ENCODE measurements at regions not wholly inside any gene's neighbourhood (a gene's known extent, or its start where the extent isn't known, plus 50 kb on each side); places are given as distances from the start of the nearest gene placed in this dataset.

DNA sequence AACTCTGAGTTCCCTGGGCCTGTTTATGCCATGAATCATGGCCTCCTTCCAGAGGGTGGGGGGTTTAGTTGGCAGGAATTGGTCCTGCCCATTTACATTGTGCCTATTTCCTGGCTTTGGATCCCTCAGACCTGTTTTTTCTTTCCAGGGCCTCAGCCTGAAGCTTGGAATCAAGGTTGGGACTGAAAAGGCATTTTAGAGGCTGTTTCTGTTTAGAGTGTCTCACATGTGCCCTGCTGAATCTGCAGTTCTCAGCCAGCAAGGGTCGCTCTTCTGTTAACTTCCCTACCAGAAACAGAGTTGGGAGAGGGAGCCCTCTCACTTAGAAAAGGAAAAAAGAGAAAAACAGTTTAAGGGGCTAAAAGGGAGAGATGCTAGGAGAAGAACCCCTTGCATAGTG is 191.1 kb downstream of the PTPRC start:
- no peak overlapping the region for H3K4me3 ChIP-seq (replicated peaks in 1 of 3)
- no peaks in the 10 kb centered on the region for H3K27me3 ChIP-seq
- H3K9me3 ChIP-seq: no peaks in the 10 kb centered on the region
- TF ChIP-seq CTCF (IDR thresholded peaks at IDR 0.05): no peak
- no peak for TF ChIP-seq POLR2A (IDR thresholded peaks at IDR 0.05)
- no peak overlapping the region for H3K27ac ChIP-seq
- no peaks in the 10 kb centered on the region for H3K4me1 ChIP-seq
- WGBS, 2 donors: 50 to 59% methylated on average over 1 of the region's 1 CpG
- no peaks in the 10 kb centered on the region for H3K36me3 ChIP-seq
- intact Hi-C loops (cut with DNase I): no loop called here
- no peak for DNase-seq

DNA sequence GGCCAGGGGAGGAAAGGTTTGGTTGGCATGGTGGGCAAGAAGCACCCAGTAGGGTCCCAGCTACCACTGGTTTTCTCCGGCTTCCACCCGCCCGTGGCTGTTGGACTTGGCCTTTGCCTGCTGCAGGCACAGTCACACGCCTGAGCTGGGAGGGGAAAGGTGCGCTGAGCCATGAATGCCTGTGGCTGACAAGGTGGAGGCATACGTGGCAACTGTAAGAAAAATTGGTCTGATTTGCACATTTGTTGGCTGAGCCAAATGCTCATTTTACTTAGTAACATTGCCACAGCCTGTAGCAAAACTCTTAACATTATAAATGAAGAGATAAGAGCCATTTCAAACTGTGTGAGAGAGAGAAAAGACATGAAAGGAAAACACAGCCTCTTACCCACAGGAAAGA is 191.6 kb downstream of the PTPRC start:
- 74 to 82% methylated on average over 6 of the region's 6 CpGs for WGBS, 2 donors
- Histone ChIP-seq H3K4me3 (replicated peaks in 1 of 3) (no peak overlapping the region), H3K27me3 (no peaks in the 10 kb centered on the region), H3K4me1 (no peaks in the 10 kb centered on the region), H3K27ac (no peak overlapping the region), H3K36me3 (no peaks in the 10 kb centered on the region), H3K9me3 (no peaks in the 10 kb centered on the region)
- TF ChIP-seq CTCF (IDR thresholded peaks at IDR 0.05) (no peak), POLR2A (IDR thresholded peaks at IDR 0.05) (no peak)
- intact Hi-C loops (cut with DNase I): no loop called here
- DNase-seq: no peak

DNA sequence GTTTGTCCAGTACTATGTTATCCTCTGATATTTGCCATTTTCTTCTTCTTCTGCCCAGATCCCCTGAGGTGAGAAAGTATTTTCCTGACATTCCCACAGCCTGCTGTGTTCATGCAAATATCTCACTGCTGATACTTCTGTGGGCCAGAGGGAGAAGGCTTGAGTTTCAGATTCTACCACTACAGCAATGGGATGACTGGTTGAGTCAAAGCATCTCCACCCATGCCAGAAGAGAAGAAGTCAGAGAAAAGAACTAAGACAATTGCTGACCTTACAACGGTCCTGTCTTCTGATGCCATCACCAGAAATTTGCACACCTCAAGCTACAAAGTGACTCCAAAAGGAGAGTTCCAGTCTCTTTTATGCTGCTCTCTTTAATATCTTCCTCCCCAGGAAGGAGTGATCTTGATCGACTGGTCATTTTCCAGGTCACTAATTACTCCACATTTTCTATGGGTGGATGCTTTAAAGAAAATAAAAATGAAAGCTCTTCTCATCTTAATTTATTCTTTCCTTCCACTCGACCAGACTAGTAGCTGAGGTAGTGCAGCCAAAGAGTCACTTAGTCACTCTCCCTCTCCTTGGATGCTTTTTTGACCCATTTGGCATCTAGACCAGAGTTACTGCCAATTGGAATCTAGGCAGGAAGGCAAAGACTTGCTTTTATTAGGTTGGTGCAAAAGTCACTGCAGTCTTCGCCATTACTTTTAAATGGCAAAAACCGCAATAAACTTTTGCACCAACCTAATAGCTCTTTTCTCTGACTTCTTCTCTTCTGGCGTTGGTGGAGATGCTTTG is 195.1 kb downstream of the PTPRC start:
- H3K27me3 ChIP-seq: no peaks in the 10 kb centered on the region
- WGBS, 2 donors: 72 to 73% methylated on average over 6 of the region's 6 CpGs
- no peak for DNase-seq
- no peaks in the 10 kb centered on the region for H3K9me3 ChIP-seq
- H3K36me3 ChIP-seq: no peaks in the 10 kb centered on the region
- intact Hi-C loops (cut with DNase I): no loop called here
- H3K4me1 ChIP-seq: no peaks in the 10 kb centered on the region
- H3K27ac ChIP-seq: no peak overlapping the region
- no peak overlapping the region for H3K4me3 ChIP-seq (replicated peaks in 1 of 3)
- no peak for TF ChIP-seq CTCF (IDR thresholded peaks at IDR 0.05)
- no peak for TF ChIP-seq POLR2A (IDR thresholded peaks at IDR 0.05)

- 83 to 84% methylated on average over 6 of the region's 6 CpGs for WGBS, 2 donors
- Histone ChIP-seq H3K27ac (no peak overlapping the region), H3K27me3 (no peaks in the 10 kb centered on the region), H3K36me3 (no peaks in the 10 kb centered on the region), H3K9me3 (no peaks in the 10 kb centered on the region), H3K4me3 (replicated peaks in 1 of 3) (no peak overlapping the region), H3K4me1 (no peaks in the 10 kb centered on the region)
- DNase-seq: no peak
- TF ChIP-seq POLR2A (IDR thresholded peaks at IDR 0.05): no peak
- TF ChIP-seq CTCF (IDR thresholded peaks at IDR 0.05): no peak
- intact Hi-C loops (cut with DNase I): no loop called here
Measured at GRCh38 chr1:198837278-198838021, 198.6 kb downstream of the PTPRC start.

DNA sequence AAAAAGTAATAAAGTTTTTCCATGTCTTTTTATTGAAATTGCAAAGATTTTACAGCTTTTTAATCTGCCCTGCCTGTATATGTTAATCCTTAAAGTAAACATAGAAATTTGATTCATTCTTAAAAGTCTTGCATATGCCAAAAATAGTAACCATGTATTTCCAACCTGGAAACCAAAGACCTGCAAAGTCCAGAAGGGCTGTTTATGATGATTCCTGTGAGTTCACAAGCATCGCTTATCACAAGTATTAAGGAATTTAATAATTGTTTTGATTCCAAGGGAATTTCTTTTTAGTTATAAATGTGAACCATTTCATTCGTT is 199.1 kb downstream of the PTPRC start:
- TF ChIP-seq POLR2A (IDR thresholded peaks at IDR 0.05) (no peak), CTCF (IDR thresholded peaks at IDR 0.05) (no peak)
- H3K4me1 ChIP-seq: no peaks in the 10 kb centered on the region
- H3K4me3 ChIP-seq (replicated peaks in 1 of 3): no peak overlapping the region
- intact Hi-C loops (cut with DNase I): no loop called here
- H3K27me3 ChIP-seq: no peaks in the 10 kb centered on the region
- no peak overlapping the region for H3K27ac ChIP-seq
- 91 to 95% methylated on average over 2 of the region's 2 CpGs for WGBS, 2 donors
- no peaks in the 10 kb centered on the region for H3K9me3 ChIP-seq
- H3K36me3 ChIP-seq: no peaks in the 10 kb centered on the region
- no peak for DNase-seq

All from thyroid gland (tissue), 4 donors.